H9 (cell line): ENCODE measurements at regions not wholly inside any gene's neighbourhood (a gene's known extent, or its start where the extent isn't known, plus 50 kb on each side); places are given as distances from the start of the nearest gene placed in this dataset.

ENCODE experiments used
- DNase-seq: peaks from one replicate; pipeline ENCODE4 v3.0.0-alpha.2; 2017
- H2AFZ ChIP-seq: one replicate; pipeline ENCODE4 v1.6.1; 2013; ENCODE audit warnings: mild to moderate bottlenecking, low read length, control low read depth, moderate library complexity
- H2AK5ac ChIP-seq: 2 replicates; pipeline ENCODE4 v1.6.1; 2013; ENCODE audit warnings: low read length, control low read depth, mixed read lengths; ENCODE audit not compliant: insufficient read length
- H2BK120ac ChIP-seq: one replicate; pipeline ENCODE4 v1.6.1; 2013; ENCODE audit warnings: low read depth, mild to moderate bottlenecking, low read length, control low read depth, inconsistent platforms; ENCODE audit not compliant: poor library complexity, severe bottlenecking
- H2BK12ac ChIP-seq: 2 replicates; pipeline ENCODE4 v1.6.1; 2013; ENCODE audit warnings: low read length, control low read depth, mixed read lengths, low read depth; ENCODE audit not compliant: insufficient read length
- H2BK15ac ChIP-seq: 2 replicates; pipeline ENCODE4 v1.6.1; 2013; ENCODE audit warnings: low read depth, low read length, control low read depth
- H2BK20ac ChIP-seq: one replicate; pipeline ENCODE4 v1.6.1; 2013; ENCODE audit warnings: low read depth, mild to moderate bottlenecking, low read length, control low read depth, inconsistent platforms; ENCODE audit not compliant: poor library complexity, severe bottlenecking
- H2BK5ac ChIP-seq: 2 replicates; pipeline ENCODE4 v1.6.1; 2013; ENCODE audit warnings: low read length, control low read depth, mixed read lengths; ENCODE audit not compliant: insufficient read length
- H3K14ac ChIP-seq: 2 replicates; pipeline ENCODE4 v1.6.1; 2013; ENCODE audit warnings: low read length, control low read depth; ENCODE audit not compliant: insufficient read depth
- H3K18ac ChIP-seq: 2 replicates; pipeline ENCODE4 v1.6.1; 2013; ENCODE audit warnings: low read depth, mild to moderate bottlenecking, mixed read lengths, low read length, control low read depth; ENCODE audit not compliant: insufficient read length
- H3K23ac ChIP-seq: 2 replicates; pipeline ENCODE4 v1.6.1; 2013; ENCODE audit warnings: low read length, control low read depth, mixed read lengths, low read depth; ENCODE audit not compliant: insufficient read length
- H3K23me2 ChIP-seq: 2 replicates; pipeline ENCODE4 v1.6.1; 2013; ENCODE audit warnings: low read depth, mild to moderate bottlenecking, mixed read lengths, low read length, control low read depth; ENCODE audit not compliant: insufficient read length, poor library complexity, severe bottlenecking
- H3K27ac ChIP-seq: 2 replicates; pipeline ENCODE4 v1.5.1; 2013; ENCODE audit warnings: low read length, control low read depth, mixed read lengths, low read depth; ENCODE audit not compliant: insufficient read length
- H3K27me3 ChIP-seq: 2 replicates; pipeline ENCODE4 v1.6.1; 2013; ENCODE audit warnings: low read length, control low read depth, inconsistent platforms; ENCODE audit not compliant: insufficient read depth
- H3K4ac ChIP-seq: 2 replicates; pipeline ENCODE4 v1.6.1; 2013; ENCODE audit warnings: low read depth, mild to moderate bottlenecking, control low read depth, inconsistent platforms, low read length, moderate library complexity
- H3K4me1 ChIP-seq: 2 replicates; pipeline ENCODE4 v1.6.1; 2013; ENCODE audit warnings: low read length, control low read depth, inconsistent platforms; ENCODE audit not compliant: insufficient read depth
- H3K4me2 ChIP-seq: 2 replicates; pipeline ENCODE4 v1.6.1; 2013; ENCODE audit warnings: low read length, control low read depth, mixed read lengths; ENCODE audit not compliant: insufficient read length, insufficient read depth
- H3K56ac ChIP-seq: 2 replicates; pipeline ENCODE4 v1.6.1; 2013; ENCODE audit warnings: low read depth, mild to moderate bottlenecking, mixed read lengths, low read length, control low read depth; ENCODE audit not compliant: insufficient read length
- H3K79me1 ChIP-seq: 2 replicates; pipeline ENCODE4 v1.6.1; 2013; ENCODE audit warnings: low read depth, mild to moderate bottlenecking, moderate library complexity, low read length, control low read depth, inconsistent platforms; ENCODE audit not compliant: insufficient read depth, poor library complexity, severe bottlenecking
- H3K79me2 ChIP-seq: 2 replicates; pipeline ENCODE4 v1.6.1; 2013; ENCODE audit warnings: low read length, control low read depth, inconsistent platforms; ENCODE audit not compliant: insufficient read depth
- H3K9ac ChIP-seq: 2 replicates; pipeline ENCODE4 v1.6.1; 2013; ENCODE audit warnings: low read length, control low read depth, mixed read lengths; ENCODE audit not compliant: insufficient read length; ENCODE audit errors: extremely low read depth
- H3K9me3 ChIP-seq: one replicate; pipeline ENCODE4 v1.6.1; 2013; ENCODE audit warnings: low read depth, low read length, inconsistent platforms; ENCODE audit not compliant: control insufficient read depth
- H3T11ph ChIP-seq: one replicate; pipeline ENCODE4 v1.6.1; 2013; ENCODE audit warnings: mild to moderate bottlenecking, low read length, control low read depth, inconsistent platforms
- H4K20me1 ChIP-seq: one replicate; pipeline ENCODE4 v1.6.1; 2013; ENCODE audit not compliant: control insufficient read depth, insufficient read length, insufficient read depth
- H4K5ac ChIP-seq: 2 replicates; pipeline ENCODE4 v1.6.1; 2013; ENCODE audit warnings: low read depth, mild to moderate bottlenecking, mixed read lengths, low read length, control low read depth; ENCODE audit not compliant: insufficient read length
- H4K8ac ChIP-seq: replicated peaks from 2 replicates; pipeline ENCODE4 v1.6.1; 2013; ENCODE audit warnings: low read length, control low read depth, mixed read lengths, low read depth; ENCODE audit not compliant: insufficient read length
- H4K91ac ChIP-seq: 2 replicates; pipeline ENCODE4 v1.6.1; 2013; ENCODE audit warnings: low read depth, mild to moderate bottlenecking, moderate library complexity, mixed read lengths, low read length, control low read depth; ENCODE audit not compliant: insufficient read length
- H3K27ac Mint-ChIP-seq, 3 experiments: 2 replicates in 2 of 3; 3 replicates in 1 of 3; pipeline ENCODE4 v1.8.0; 2020 to 2021; ENCODE audit warnings: mixed read lengths in 3 of 3, mild to moderate bottlenecking in 1 of 3, moderate library complexity in 1 of 3
- H3K27me3 Mint-ChIP-seq: 2 replicates; pipeline ENCODE4 v1.8.0; 2021; ENCODE audit warnings: low read depth, mild to moderate bottlenecking, moderate library complexity, mixed read lengths
- H3K36me3 Mint-ChIP-seq, 3 experiments: 2 replicates in 2 of 3; 3 replicates in 1 of 3; pipeline ENCODE4 v1.8.0; 2020 to 2021; ENCODE audit warnings: low read depth in 3 of 3, mixed read lengths in 3 of 3; ENCODE audit not compliant: insufficient read depth in 1 of 3
- H3K4me1 Mint-ChIP-seq, 2 experiments: 2 replicates each; pipeline ENCODE4 v1.8.0; 2020; ENCODE audit warnings: mixed read lengths in 2 of 2
- H3K4me3 Mint-ChIP-seq, 2 experiments: 2 replicates in 1 of 2; 3 replicates in 1 of 2; pipeline ENCODE4 v1.8.0; 2020 to 2021; ENCODE audit warnings: mild to moderate bottlenecking in 2 of 2, mixed read lengths in 2 of 2, moderate library complexity in 1 of 2
- H3K9me3 Mint-ChIP-seq, 2 experiments: 2 replicates in 1 of 2; 3 replicates in 1 of 2; pipeline ENCODE4 v1.8.0; 2020; ENCODE audit warnings: mild to moderate bottlenecking in 2 of 2, mixed read lengths in 2 of 2, moderate library complexity in 1 of 2
- CTCF ChIP-seq: fragments of 200-600 bp; sonication (generic); conservative IDR thresholded peaks from 3 replicates; pipeline ENCODE4 v1.8.0; 2021; ENCODE audit warnings: antibody characterized with exemption, mild to moderate bottlenecking
- WGBS: extraction: QIAGEN DNeasy Blood & Tissue Kit; methylation state at CpG from one replicate; pipeline ENCODE4 v1.1.7; 2013; ENCODE audit warnings: missing lambda C conversion rate, low lambda C conversion rate, mixed read lengths; ENCODE audit not compliant: insufficient read length; ENCODE audit errors: extremely low coverage; 5-methylcytosine and 5-hydroxymethylcytosine counted together

GRCh38 chr6:140385679-140386078, 1011.2 kb upstream of the CITED2 start:
- H3K9me3 ChIP-seq, result peaks cover 14% of the 10 kb centered on the region
- no peak for DNase-seq
- no peak overlapping the region for H3K27ac ChIP-seq
- Mint-ChIP-seq H3K27me3 (no peaks in the 10 kb centered on the region), H3K27ac (no peak overlapping the region), H3K36me3 (peaks cover 12 to 24% (median 23%) of the 10 kb centered on the region in 3 experiments), H3K9me3 (peaks cover 21 to 24% of the 10 kb centered on the region in 2 experiments), H3K4me3 (no peak overlapping the region), H3K4me1 (no peaks in the 10 kb centered on the region)
- H2BK5ac ChIP-seq, result no peak overlapping the region
- no peaks in the 10 kb centered on the region for H3K23me2 ChIP-seq
- H4K5ac ChIP-seq, result no peak overlapping the region
- no peak overlapping the region for H3K56ac ChIP-seq
- H2BK12ac ChIP-seq, result no peak overlapping the region
- H3K79me1 ChIP-seq, result no peaks in the 10 kb centered on the region
- no peaks in the 10 kb centered on the region for H3K27me3 ChIP-seq
- no peak overlapping the region for H2BK120ac ChIP-seq
- no peak overlapping the region for H3K4me2 ChIP-seq
- H3K9ac ChIP-seq, result no peak overlapping the region
- H3K14ac ChIP-seq, result no peak overlapping the region
- H3K4me1 ChIP-seq, result no peaks in the 10 kb centered on the region
- no peak overlapping the region for H2BK15ac ChIP-seq
- H3K4ac ChIP-seq, result no peak overlapping the region
- no peaks in the 10 kb centered on the region for H4K20me1 ChIP-seq
- H3K79me2 ChIP-seq, result no peaks in the 10 kb centered on the region
- H4K91ac ChIP-seq, result no peak overlapping the region
- H2AFZ ChIP-seq, result no peak overlapping the region
- no peak overlapping the region for H3T11ph ChIP-seq
- WGBS, result no CpG with 5 or more reads among the region's 3 CpGs
- H2AK5ac ChIP-seq, result no peak overlapping the region
- H3K18ac ChIP-seq, result no peak overlapping the region
- H2BK20ac ChIP-seq, result no peak overlapping the region
- H3K23ac ChIP-seq, result no peak overlapping the region
- no peak for TF ChIP-seq CTCF
- no peak overlapping the region for H4K8ac ChIP-seq
